H1 (cell line): ENCODE measurements at regions not wholly inside any gene's neighbourhood (a gene's known extent, or its start where the extent isn't known, plus 50 kb on each side); places are given as distances from the start of the nearest gene placed in this dataset.

Experiments
- CEBPB ChIP-seq: IDR thresholded peaks from 2 replicates; pipeline ENCODE4 v1.6.1; 2012; ENCODE audit warnings: low read depth, low read length
- HDAC6 ChIP-seq: IDR thresholded peaks from one replicate; pipeline ENCODE4 v1.7.1; 2012; ENCODE audit warnings: low read depth, mild to moderate bottlenecking, inconsistent platforms, low read length, moderate library complexity
- JUN ChIP-seq: IDR thresholded peaks from 2 replicates; pipeline ENCODE4 v1.6.1; 2011; ENCODE audit warnings: low read depth, mild to moderate bottlenecking, improper control_type of control experiment, low read length
- MAFK ChIP-seq: IDR thresholded peaks from 2 replicates; pipeline ENCODE4 v1.6.1; 2012; ENCODE audit warnings: low read depth, mild to moderate bottlenecking, improper control_type of control experiment, low read length
- POLR2AphosphoS5 ChIP-seq: IDR thresholded peaks from 2 replicates; pipeline ENCODE4 v1.6.1; 2011; ENCODE audit warnings: low read depth, low read length
- POU5F1 ChIP-seq: IDR thresholded peaks from 2 replicates; pipeline ENCODE4 v1.6.1; 2011; ENCODE audit warnings: low read depth, mild to moderate bottlenecking, low read length, moderate library complexity
- RFX5 ChIP-seq: IDR thresholded peaks from 2 replicates; pipeline ENCODE4 v1.6.1; 2011; ENCODE audit warnings: low read depth, low read length, improper control_type of control experiment, borderline replicate concordance
- SP1 ChIP-seq: IDR thresholded peaks from 2 replicates; pipeline ENCODE4 v1.6.1; 2011; ENCODE audit warnings: low read depth, low read length
- SRF ChIP-seq: IDR thresholded peaks from 2 replicates; pipeline ENCODE4 v1.6.1; 2011; ENCODE audit warnings: mild to moderate bottlenecking, low read depth, low read length, moderate library complexity
- ZNF274 ChIP-seq: IDR thresholded peaks from 2 replicates; pipeline ENCODE4 v1.7.0; 2012; ENCODE audit warnings: low read length, borderline replicate concordance; ENCODE audit errors: extremely low read depth
- TF ChIP-seq, protein P1 (sequence below): fragments of 300-600 bp; sonication (generic); IDR thresholded peaks from 2 replicates; pipeline ENCODE4 v1.7.1; 2012; ENCODE audit warnings: low read length, moderate library complexity, mild to moderate bottlenecking, inconsistent platforms; ENCODE audit not compliant: insufficient replicate concordance
- TF ChIP-seq, protein P2 (sequence below): IDR thresholded peaks from 2 replicates; pipeline ENCODE4 v1.6.1; 2012; ENCODE audit warnings: low read length, inconsistent platforms

DNA sequence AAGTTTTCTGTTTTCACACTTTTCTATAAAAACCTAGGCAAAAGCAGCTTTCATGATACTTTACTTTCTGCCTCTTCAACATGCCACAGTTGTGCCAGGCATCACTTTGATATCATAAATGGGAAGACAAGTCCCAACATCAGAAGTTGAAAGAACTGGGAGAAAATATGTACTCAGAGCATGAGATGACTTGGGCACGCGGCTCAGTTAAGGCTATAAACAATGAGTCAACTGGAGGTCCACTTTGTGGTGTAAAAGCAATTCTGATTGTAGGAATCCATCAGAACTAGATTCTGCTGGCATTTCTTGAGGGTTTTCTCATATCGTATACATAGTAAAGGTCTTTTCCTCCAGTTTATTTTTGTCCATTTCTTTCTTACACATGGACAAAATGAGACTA lies 109.7 kb upstream of the USP47 start (continued):
- TF ChIP-seq, protein P1, sequence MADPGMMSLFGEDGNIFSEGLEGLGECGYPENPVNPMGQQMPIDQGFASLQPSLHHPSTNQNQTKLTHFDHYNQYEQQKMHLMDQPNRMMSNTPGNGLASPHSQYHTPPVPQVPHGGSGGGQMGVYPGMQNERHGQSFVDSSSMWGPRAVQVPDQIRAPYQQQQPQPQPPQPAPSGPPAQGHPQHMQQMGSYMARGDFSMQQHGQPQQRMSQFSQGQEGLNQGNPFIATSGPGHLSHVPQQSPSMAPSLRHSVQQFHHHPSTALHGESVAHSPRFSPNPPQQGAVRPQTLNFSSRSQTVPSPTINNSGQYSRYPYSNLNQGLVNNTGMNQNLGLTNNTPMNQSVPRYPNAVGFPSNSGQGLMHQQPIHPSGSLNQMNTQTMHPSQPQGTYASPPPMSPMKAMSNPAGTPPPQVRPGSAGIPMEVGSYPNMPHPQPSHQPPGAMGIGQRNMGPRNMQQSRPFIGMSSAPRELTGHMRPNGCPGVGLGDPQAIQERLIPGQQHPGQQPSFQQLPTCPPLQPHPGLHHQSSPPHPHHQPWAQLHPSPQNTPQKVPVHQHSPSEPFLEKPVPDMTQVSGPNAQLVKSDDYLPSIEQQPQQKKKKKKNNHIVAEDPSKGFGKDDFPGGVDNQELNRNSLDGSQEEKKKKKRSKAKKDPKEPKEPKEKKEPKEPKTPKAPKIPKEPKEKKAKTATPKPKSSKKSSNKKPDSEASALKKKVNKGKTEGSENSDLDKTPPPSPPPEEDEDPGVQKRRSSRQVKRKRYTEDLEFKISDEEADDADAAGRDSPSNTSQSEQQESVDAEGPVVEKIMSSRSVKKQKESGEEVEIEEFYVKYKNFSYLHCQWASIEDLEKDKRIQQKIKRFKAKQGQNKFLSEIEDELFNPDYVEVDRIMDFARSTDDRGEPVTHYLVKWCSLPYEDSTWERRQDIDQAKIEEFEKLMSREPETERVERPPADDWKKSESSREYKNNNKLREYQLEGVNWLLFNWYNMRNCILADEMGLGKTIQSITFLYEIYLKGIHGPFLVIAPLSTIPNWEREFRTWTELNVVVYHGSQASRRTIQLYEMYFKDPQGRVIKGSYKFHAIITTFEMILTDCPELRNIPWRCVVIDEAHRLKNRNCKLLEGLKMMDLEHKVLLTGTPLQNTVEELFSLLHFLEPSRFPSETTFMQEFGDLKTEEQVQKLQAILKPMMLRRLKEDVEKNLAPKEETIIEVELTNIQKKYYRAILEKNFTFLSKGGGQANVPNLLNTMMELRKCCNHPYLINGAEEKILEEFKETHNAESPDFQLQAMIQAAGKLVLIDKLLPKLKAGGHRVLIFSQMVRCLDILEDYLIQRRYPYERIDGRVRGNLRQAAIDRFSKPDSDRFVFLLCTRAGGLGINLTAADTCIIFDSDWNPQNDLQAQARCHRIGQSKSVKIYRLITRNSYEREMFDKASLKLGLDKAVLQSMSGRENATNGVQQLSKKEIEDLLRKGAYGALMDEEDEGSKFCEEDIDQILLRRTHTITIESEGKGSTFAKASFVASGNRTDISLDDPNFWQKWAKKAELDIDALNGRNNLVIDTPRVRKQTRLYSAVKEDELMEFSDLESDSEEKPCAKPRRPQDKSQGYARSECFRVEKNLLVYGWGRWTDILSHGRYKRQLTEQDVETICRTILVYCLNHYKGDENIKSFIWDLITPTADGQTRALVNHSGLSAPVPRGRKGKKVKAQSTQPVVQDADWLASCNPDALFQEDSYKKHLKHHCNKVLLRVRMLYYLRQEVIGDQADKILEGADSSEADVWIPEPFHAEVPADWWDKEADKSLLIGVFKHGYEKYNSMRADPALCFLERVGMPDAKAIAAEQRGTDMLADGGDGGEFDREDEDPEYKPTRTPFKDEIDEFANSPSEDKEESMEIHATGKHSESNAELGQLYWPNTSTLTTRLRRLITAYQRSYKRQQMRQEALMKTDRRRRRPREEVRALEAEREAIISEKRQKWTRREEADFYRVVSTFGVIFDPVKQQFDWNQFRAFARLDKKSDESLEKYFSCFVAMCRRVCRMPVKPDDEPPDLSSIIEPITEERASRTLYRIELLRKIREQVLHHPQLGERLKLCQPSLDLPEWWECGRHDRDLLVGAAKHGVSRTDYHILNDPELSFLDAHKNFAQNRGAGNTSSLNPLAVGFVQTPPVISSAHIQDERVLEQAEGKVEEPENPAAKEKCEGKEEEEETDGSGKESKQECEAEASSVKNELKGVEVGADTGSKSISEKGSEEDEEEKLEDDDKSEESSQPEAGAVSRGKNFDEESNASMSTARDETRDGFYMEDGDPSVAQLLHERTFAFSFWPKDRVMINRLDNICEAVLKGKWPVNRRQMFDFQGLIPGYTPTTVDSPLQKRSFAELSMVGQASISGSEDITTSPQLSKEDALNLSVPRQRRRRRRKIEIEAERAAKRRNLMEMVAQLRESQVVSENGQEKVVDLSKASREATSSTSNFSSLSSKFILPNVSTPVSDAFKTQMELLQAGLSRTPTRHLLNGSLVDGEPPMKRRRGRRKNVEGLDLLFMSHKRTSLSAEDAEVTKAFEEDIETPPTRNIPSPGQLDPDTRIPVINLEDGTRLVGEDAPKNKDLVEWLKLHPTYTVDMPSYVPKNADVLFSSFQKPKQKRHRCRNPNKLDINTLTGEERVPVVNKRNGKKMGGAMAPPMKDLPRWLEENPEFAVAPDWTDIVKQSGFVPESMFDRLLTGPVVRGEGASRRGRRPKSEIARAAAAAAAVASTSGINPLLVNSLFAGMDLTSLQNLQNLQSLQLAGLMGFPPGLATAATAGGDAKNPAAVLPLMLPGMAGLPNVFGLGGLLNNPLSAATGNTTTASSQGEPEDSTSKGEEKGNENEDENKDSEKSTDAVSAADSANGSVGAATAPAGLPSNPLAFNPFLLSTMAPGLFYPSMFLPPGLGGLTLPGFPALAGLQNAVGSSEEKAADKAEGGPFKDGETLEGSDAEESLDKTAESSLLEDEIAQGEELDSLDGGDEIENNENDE, result no peak
- TF ChIP-seq RFX5 (no peak), HDAC6 (no peak), JUN (no peak), MAFK (no peak), SRF (no peak), POU5F1 (no peak), ZNF274 (no peak), POLR2AphosphoS5 (no peak), CEBPB (no peak), SP1 (no peak)
- TF ChIP-seq, protein P2, sequence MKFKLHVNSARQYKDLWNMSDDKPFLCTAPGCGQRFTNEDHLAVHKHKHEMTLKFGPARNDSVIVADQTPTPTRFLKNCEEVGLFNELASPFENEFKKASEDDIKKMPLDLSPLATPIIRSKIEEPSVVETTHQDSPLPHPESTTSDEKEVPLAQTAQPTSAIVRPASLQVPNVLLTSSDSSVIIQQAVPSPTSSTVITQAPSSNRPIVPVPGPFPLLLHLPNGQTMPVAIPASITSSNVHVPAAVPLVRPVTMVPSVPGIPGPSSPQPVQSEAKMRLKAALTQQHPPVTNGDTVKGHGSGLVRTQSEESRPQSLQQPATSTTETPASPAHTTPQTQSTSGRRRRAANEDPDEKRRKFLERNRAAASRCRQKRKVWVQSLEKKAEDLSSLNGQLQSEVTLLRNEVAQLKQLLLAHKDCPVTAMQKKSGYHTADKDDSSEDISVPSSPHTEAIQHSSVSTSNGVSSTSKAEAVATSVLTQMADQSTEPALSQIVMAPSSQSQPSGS, result no peak
